ENCODE measurements at regions not wholly inside any gene's neighbourhood (a gene's known extent, or its start where the extent isn't known, plus 50 kb on each side); places are given as distances from the start of the nearest gene placed in this dataset.

DNA sequence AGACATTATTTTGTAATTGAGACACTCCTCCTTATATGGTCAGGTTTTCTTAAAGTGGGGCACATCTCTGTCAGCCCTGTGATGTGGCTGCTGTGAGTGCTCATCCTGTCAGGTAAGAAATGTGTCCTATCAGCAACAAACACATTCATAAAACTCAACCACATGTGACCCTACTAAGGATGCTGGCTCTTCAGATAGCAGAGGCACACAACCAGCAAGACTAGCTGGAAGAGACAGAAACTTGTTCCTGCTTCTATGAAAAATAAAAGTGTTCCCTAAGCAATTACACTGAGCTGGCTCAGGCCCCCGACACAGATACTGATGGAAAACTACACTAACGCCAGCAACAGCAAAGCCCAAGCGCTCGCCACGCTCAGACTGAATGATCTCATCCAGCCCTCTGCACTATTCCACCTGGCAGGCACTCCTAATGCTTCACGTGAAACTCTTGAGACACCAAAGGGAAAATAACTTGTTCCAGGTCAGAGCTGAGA is 49.8 kb upstream of the CYP2D6 start:
- H3K23ac ChIP-seq (ENCODE audit: low read length) = no peak overlapping the region
- DNase-seq = no peak
- WGBS (ENCODE audit: extremely low coverage, insufficient coverage, low lambda C conversion rate) = no CpG with 5 or more reads among the region's 6 CpGs
- H3K4me2 ChIP-seq (ENCODE audit: low read length) = no peak overlapping the region
- no peaks in the 10 kb centered on the region for H3K36me3 ChIP-seq (ENCODE audit: control insufficient read depth, insufficient read depth, low read length)
- H3K27ac ChIP-seq (ENCODE audit: low read depth, low read length) = no peak overlapping the region
- H3K4ac ChIP-seq (ENCODE audit: low read depth, low read length) = no peak overlapping the region
- no peak overlapping the region for H4K5ac ChIP-seq (ENCODE audit: low read length)
- no peak overlapping the region for H2AK5ac ChIP-seq (ENCODE audit: low read length)
- H3K79me1 ChIP-seq (ENCODE audit: low read length) = peaks cover 34% of the 10 kb centered on the region
- no peak overlapping the region for H2BK15ac ChIP-seq (replicated peaks; ENCODE audit: low read depth)
- no peak overlapping the region for H3K9ac ChIP-seq (ENCODE audit: low read length)
- H4K8ac ChIP-seq (ENCODE audit: low read depth, low read length) = no peak overlapping the region
- no peaks in the 10 kb centered on the region for H3K27me3 ChIP-seq (ENCODE audit: insufficient read depth, low read length, poor library complexity)
- H2BK120ac ChIP-seq (ENCODE audit: low read depth, low read length) = no peak overlapping the region
- no peak overlapping the region for H3K56ac ChIP-seq (ENCODE audit: low read length)
- H3K4me1 ChIP-seq (ENCODE audit: control insufficient read depth, low read depth, low read length) = peaks cover 6% of the 10 kb centered on the region
- no peak overlapping the region for H2BK5ac ChIP-seq (ENCODE audit: low read length)
- peaks cover 16% of the 10 kb centered on the region for H3K79me2 ChIP-seq (ENCODE audit: control insufficient read depth, insufficient read depth, low read length)
- no peak overlapping the region for H3K4me3 ChIP-seq (ENCODE audit: low read length)
- H3K18ac ChIP-seq (ENCODE audit: low read length) = no peak overlapping the region

Measured in mesendoderm (in vitro differentiated cells).